CD4-positive, alpha-beta T cell (primary cell): ENCODE measurements at regions not wholly inside any gene's neighbourhood (a gene's known extent, or its start where the extent isn't known, plus 50 kb on each side); places are given as distances from the start of the nearest gene placed in this dataset.

ENCODE experiments used
- ATAC-seq: fragments of 200-7000 bp; cut with Tn5 transposase; one replicate; pipeline ENCODE4 v1.10.0; 2022; ENCODE audit warnings: mild to moderate bottlenecking; ENCODE audit not compliant: poor library complexity
- CTCF ChIA-PET: fragments of 350-600 bp; sonication (Branson Sonifier 250); formaldehyde crosslinking; loops from one replicate; lab custom pipeline; 2021; ENCODE audit warnings: antibody characterized with exemption, inconsistent platforms; lab: Charles Lee
- POLR2A ChIA-PET: fragments of 350-600 bp; sonication (Branson Sonifier 250); formaldehyde crosslinking; loops from one replicate; lab custom pipeline; 2021; ENCODE audit warnings: antibody characterized with exemption, inconsistent platforms; lab: Charles Lee
- DNase-seq, 14 experiments: peaks; one replicate each; pipeline ENCODE4 v3.0.0-alpha.2; 2013 to 2020; ENCODE audit warnings: mixed read lengths in 2 of 14
- H3K27ac ChIP-seq, 2 donors: one replicate each; pipeline versions ENCODE4 v1.5.1 to v1.7.0; 2013; ENCODE audit warnings: low read length in 2 of 2, low read depth in 1 of 2, mild to moderate bottlenecking in 1 of 2
- H3K27me3 ChIP-seq, 2 experiments: 1 replicate in 1 of 2; 2 replicates in 1 of 2; pipeline versions ENCODE4 v1.6.1 to v1.7.0; 2013; ENCODE audit warnings: low read length in 2 of 2, control low read depth in 1 of 2, mild to moderate bottlenecking in 1 of 2, moderate library complexity in 1 of 2; ENCODE audit not compliant: insufficient read depth in 2 of 2, control insufficient read depth in 1 of 2
- H3K36me3 ChIP-seq: one replicate; pipeline ENCODE4 v1.6.1; 2013; ENCODE audit warnings: low read length, control low read depth; ENCODE audit not compliant: insufficient read depth
- H3K4me1 ChIP-seq: one replicate; pipeline ENCODE4 v1.6.1; 2013; ENCODE audit warnings: low read length, control low read depth; ENCODE audit not compliant: insufficient read depth
- H3K4me3 ChIP-seq: one replicate; pipeline ENCODE4 v1.5.1; 2013; ENCODE audit warnings: mild to moderate bottlenecking, low read length, moderate library complexity
- H3K9me3 ChIP-seq, 2 experiments: 1 replicate in 1 of 2; 2 replicates in 1 of 2; pipeline versions ENCODE4 v1.6.1 to v1.7.0; 2013; ENCODE audit warnings: low read length in 2 of 2, mild to moderate bottlenecking in 2 of 2, control low read depth in 1 of 2, moderate library complexity in 1 of 2; ENCODE audit not compliant: control insufficient read depth in 1 of 2, insufficient read depth in 1 of 2
- H3K27ac Mint-ChIP-seq: one replicate; pipeline ENCODE4 v1.8.0; 2020; ENCODE audit warnings: mixed read lengths
- H3K27me3 Mint-ChIP-seq: one replicate; pipeline ENCODE4 v1.8.0; 2021; ENCODE audit warnings: mixed read lengths
- H3K36me3 Mint-ChIP-seq: one replicate; pipeline ENCODE4 v1.8.0; 2021; ENCODE audit warnings: low read depth, mixed read lengths
- H3K4me1 Mint-ChIP-seq: one replicate; pipeline ENCODE4 v1.8.0; 2021; ENCODE audit warnings: low read depth, mixed read lengths
- H3K4me3 Mint-ChIP-seq: one replicate; pipeline ENCODE4 v1.8.0; 2020; ENCODE audit warnings: mild to moderate bottlenecking, mixed read lengths
- H3K9me3 Mint-ChIP-seq: one replicate; pipeline ENCODE4 v1.8.0; 2020; ENCODE audit warnings: mixed read lengths
- intact Hi-C, 2 experiments: fragments of 100-400 bp; cut with DNase I in 1 of 2; cut with micrococcal nuclease in 1 of 2; formaldehyde crosslinking; loops; one replicate each; pipeline versions ENCODE4 v1.15.1 to v1.9.0; 2023 to 2025; cut with DNase I, micrococcal nuclease
- TF ChIP-seq, protein P1 (sequence below): fragments of 200-600 bp; IDR thresholded peaks from one replicate; pipeline ENCODE4 v1.8.0; 2022; ENCODE audit warnings: antibody characterized with exemption, mild to moderate bottlenecking

- Mint-ChIP-seq H3K36me3 (no peaks in the 10 kb centered on the region), H3K27ac (no peak overlapping the region), H3K27me3 (no peaks in the 10 kb centered on the region), H3K9me3 (peaks cover 22% of the 10 kb centered on the region), H3K4me1 (no peaks in the 10 kb centered on the region), H3K4me3 (no peak overlapping the region)
- ChIA-PET POLR2A (no interaction called here), CTCF (no interaction called here)
- DNase-seq (no peak), ATAC-seq (no peak)
- no peaks in the 10 kb centered on the region for H3K27me3 ChIP-seq
- peaks cover 12 to 23% of the 10 kb centered on the region in 2 experiments for H3K9me3 ChIP-seq
- no peak overlapping the region for H3K4me3 ChIP-seq
- no peaks in the 10 kb centered on the region for H3K36me3 ChIP-seq
- H3K27ac ChIP-seq: no peak overlapping the region
- no peaks in the 10 kb centered on the region for H3K4me1 ChIP-seq
- TF ChIP-seq, protein P1, sequence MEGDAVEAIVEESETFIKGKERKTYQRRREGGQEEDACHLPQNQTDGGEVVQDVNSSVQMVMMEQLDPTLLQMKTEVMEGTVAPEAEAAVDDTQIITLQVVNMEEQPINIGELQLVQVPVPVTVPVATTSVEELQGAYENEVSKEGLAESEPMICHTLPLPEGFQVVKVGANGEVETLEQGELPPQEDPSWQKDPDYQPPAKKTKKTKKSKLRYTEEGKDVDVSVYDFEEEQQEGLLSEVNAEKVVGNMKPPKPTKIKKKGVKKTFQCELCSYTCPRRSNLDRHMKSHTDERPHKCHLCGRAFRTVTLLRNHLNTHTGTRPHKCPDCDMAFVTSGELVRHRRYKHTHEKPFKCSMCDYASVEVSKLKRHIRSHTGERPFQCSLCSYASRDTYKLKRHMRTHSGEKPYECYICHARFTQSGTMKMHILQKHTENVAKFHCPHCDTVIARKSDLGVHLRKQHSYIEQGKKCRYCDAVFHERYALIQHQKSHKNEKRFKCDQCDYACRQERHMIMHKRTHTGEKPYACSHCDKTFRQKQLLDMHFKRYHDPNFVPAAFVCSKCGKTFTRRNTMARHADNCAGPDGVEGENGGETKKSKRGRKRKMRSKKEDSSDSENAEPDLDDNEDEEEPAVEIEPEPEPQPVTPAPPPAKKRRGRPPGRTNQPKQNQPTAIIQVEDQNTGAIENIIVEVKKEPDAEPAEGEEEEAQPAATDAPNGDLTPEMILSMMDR: no peak
- intact Hi-C loops: no loop called here
Measured at GRCh38 chr10:109187677-109188076, 735.6 kb downstream of the XPNPEP1 start.

- Mint-ChIP-seq H3K36me3 (no peaks in the 10 kb centered on the region), H3K4me3 (no peak overlapping the region), H3K27me3 (no peaks in the 10 kb centered on the region), H3K27ac (no peak overlapping the region), H3K9me3 (peaks cover 16% of the 10 kb centered on the region), H3K4me1 (no peaks in the 10 kb centered on the region)
- Histone ChIP-seq H3K27ac (no peak overlapping the region), H3K4me3 (no peak overlapping the region), H3K9me3 (peaks cover 12 to 17% of the 10 kb centered on the region in 2 experiments), H3K27me3 (no peaks in the 10 kb centered on the region), H3K36me3 (no peaks in the 10 kb centered on the region), H3K4me1 (no peaks in the 10 kb centered on the region)
- ATAC-seq (no peak), DNase-seq (no peak)
- TF ChIP-seq, protein P1: no peak
- intact Hi-C loops: no loop called here
- ChIA-PET CTCF (no interaction called here), POLR2A (no interaction called here)
Measured at GRCh38 chr10:109183366-109183765, 739.9 kb downstream of the XPNPEP1 start.

DNA sequence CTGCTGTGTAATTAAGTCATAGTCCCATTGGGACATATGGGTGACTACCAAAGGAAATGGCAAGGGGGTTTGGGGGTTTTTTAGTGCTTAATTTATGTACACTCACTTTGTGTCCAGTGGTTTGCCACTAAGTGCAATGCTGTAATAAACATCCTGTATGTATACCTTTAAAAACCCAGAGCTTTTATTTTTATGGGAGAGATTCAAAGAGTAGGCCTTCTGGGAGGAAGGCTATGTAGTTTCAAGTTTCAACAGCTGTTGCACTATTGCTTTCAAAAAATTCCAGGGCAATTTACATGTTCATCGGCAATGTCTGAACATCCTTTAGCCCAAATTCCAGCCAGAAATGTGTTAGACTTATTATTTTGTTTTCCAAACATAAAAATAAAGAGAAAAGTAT, 744.7 kb downstream of the XPNPEP1 start:
- intact Hi-C loops: no loop called here
- H3K4me3 Mint-ChIP-seq: no peak overlapping the region
- no peaks in the 10 kb centered on the region for H3K4me1 ChIP-seq
- TF ChIP-seq, protein P1: no peak
- no peak for ATAC-seq
- H3K9me3 Mint-ChIP-seq: peaks cover 6% of the 10 kb centered on the region
- no peaks in the 10 kb centered on the region for H3K9me3 ChIP-seq
- no peaks in the 10 kb centered on the region for H3K36me3 Mint-ChIP-seq
- no peak overlapping the region for H3K27ac ChIP-seq
- H3K4me3 ChIP-seq: no peak overlapping the region
- no peak overlapping the region for H3K27ac Mint-ChIP-seq
- ChIA-PET POLR2A (no interaction called here), CTCF (no interaction called here)
- H3K27me3 ChIP-seq: no peaks in the 10 kb centered on the region
- no peaks in the 10 kb centered on the region for H3K36me3 ChIP-seq
- no peaks in the 10 kb centered on the region for H3K4me1 Mint-ChIP-seq
- no peaks in the 10 kb centered on the region for H3K27me3 Mint-ChIP-seq
- DNase-seq: no peak
